ENCODE measurements at regions not wholly inside any gene's neighbourhood (a gene's known extent, or its start where the extent isn't known, plus 50 kb on each side); places are given as distances from the start of the nearest gene placed in this dataset.

DNA sequence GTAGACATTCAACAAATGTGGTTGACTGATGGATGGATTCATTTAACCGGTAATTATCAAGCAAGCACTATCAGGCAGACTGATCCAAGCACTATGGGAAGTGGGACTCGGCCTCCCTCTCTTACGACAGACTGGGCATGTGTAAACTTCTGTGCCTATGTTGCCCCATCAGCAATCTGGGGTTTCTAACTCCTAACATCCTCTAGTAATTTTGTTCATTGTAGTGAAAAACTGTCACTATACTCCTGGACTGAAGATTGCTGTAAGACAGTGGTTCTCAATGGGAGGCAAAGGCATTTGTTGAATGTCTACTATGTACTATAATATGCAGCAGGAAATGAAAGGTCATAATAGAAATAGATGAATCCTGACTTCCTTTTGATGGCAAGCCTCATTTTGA lies 51.2 kb upstream of the CREB1 start:
- TF ChIP-seq POLR2A (IDR thresholded peaks at IDR 0.05): no peak
- TF ChIP-seq, protein P1, sequence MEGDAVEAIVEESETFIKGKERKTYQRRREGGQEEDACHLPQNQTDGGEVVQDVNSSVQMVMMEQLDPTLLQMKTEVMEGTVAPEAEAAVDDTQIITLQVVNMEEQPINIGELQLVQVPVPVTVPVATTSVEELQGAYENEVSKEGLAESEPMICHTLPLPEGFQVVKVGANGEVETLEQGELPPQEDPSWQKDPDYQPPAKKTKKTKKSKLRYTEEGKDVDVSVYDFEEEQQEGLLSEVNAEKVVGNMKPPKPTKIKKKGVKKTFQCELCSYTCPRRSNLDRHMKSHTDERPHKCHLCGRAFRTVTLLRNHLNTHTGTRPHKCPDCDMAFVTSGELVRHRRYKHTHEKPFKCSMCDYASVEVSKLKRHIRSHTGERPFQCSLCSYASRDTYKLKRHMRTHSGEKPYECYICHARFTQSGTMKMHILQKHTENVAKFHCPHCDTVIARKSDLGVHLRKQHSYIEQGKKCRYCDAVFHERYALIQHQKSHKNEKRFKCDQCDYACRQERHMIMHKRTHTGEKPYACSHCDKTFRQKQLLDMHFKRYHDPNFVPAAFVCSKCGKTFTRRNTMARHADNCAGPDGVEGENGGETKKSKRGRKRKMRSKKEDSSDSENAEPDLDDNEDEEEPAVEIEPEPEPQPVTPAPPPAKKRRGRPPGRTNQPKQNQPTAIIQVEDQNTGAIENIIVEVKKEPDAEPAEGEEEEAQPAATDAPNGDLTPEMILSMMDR (IDR thresholded peaks at IDR 0.05): no peak
